Thyroid gland (tissue), 4 donors: ENCODE measurements at regions not wholly inside any gene's neighbourhood (a gene's known extent, or its start where the extent isn't known, plus 50 kb on each side); places are given as distances from the start of the nearest gene placed in this dataset.

Experiments used
- CTCF ChIP-seq, 6 experiments: fragments of 200-600 bp in 3 of 6; fragments of 450-650 bp in 3 of 6; sonication (generic) in 3 of 6; IDR thresholded peaks; one replicate each; pipeline ENCODE4 v1.5.1; 2016 to 2019; ENCODE audit warnings: antibody characterized with exemption in 6 of 6, mild to moderate bottlenecking in 2 of 6, inconsistent platforms in 1 of 6, moderate library complexity in 1 of 6
- POLR2A ChIP-seq, 2 donors: fragments of 450-650 bp; IDR thresholded peaks; one replicate each; pipeline ENCODE4 v1.6.1; 2017; ENCODE audit warnings: antibody characterized with exemption in 2 of 2, mild to moderate bottlenecking in 2 of 2, moderate library complexity in 1 of 2

- no peak for TF ChIP-seq CTCF (IDR thresholded peaks at IDR 0.05)
- TF ChIP-seq POLR2A (IDR thresholded peaks at IDR 0.05): no peak
These were observed 58.1 kb upstream of the TANC2 start for GRCh38 chr17:62907961-62908360.
